Neural cell (in vitro differentiated cells): ENCODE measurements at regions not wholly inside any gene's neighbourhood (a gene's known extent, or its start where the extent isn't known, plus 50 kb on each side); places are given as distances from the start of the nearest gene placed in this dataset.

Source experiments
- H2AFZ ChIP-seq: fragments of 200-600, 300-800 bp; sonication (generic), shearing (Covaris generic); 2 replicates; pipeline ENCODE4 v1.6.0; 2014; ENCODE audit warnings: low read depth, mild to moderate bottlenecking, antibody characterized with exemption, low read length, moderate library complexity
- H3F3A ChIP-seq: fragments of 200-600 bp; shearing (Covaris generic); 2 replicates; pipeline ENCODE4 v1.6.1; 2016; ENCODE audit warnings: mild to moderate bottlenecking, moderate library complexity, mixed read lengths, antibody characterized with exemption, low read length; ENCODE audit not compliant: insufficient read depth, poor library complexity, severe bottlenecking
- H3K27ac ChIP-seq: fragments of 200-600, 300-800 bp; sonication (generic), shearing (Covaris generic); 2 replicates; pipeline ENCODE4 v1.5.1; 2014; ENCODE audit warnings: mild to moderate bottlenecking, low read length, moderate library complexity
- H3K27me3 ChIP-seq: fragments of 300-800, 200-600 bp; sonication (generic), shearing (Covaris generic); 2 replicates; pipeline ENCODE4 v1.6.0; 2014; ENCODE audit warnings: mild to moderate bottlenecking, low read depth, low read length, moderate library complexity; ENCODE audit not compliant: insufficient read depth
- H3K36me3 ChIP-seq: fragments of 300-800, 200-600 bp; sonication (generic), shearing (Covaris generic); 2 replicates; pipeline ENCODE4 v1.5.1; 2014; ENCODE audit warnings: mild to moderate bottlenecking, antibody characterized with exemption, low read length, moderate library complexity; ENCODE audit not compliant: insufficient read depth
- H3K4me2 ChIP-seq: fragments of 300-800, 200-600 bp; sonication (generic), shearing (Covaris generic); 2 replicates; pipeline ENCODE4 v1.6.0; 2014; ENCODE audit warnings: mild to moderate bottlenecking, low read length
- H3K4me3 ChIP-seq: fragments of 300-800, 200-600 bp; sonication (generic), shearing (Covaris generic); 2 replicates; pipeline ENCODE4 v1.5.1; 2014; ENCODE audit warnings: mild to moderate bottlenecking, low read length, moderate library complexity
- H3K79me2 ChIP-seq: fragments of 200-600 bp; shearing (Covaris generic); replicated peaks from 2 replicates; pipeline ENCODE4 v1.6.0; 2014; ENCODE audit warnings: mild to moderate bottlenecking, low read length, moderate library complexity; ENCODE audit not compliant: insufficient read depth
- H3K9ac ChIP-seq: fragments of 300-800, 200-600 bp; sonication (generic), shearing (Covaris generic); 2 replicates; pipeline ENCODE4 v1.6.1; 2016; ENCODE audit warnings: mild to moderate bottlenecking, low read length, mixed read lengths
- H3K9me2 ChIP-seq: fragments of 200-600 bp; shearing (Covaris generic); 2 replicates; pipeline ENCODE4 v1.6.1; 2016; ENCODE audit warnings: mild to moderate bottlenecking, low read length, mixed read lengths; ENCODE audit not compliant: insufficient read depth
- H3K9me3 ChIP-seq: fragments of 200-600, 300-800 bp; sonication (generic), shearing (Covaris generic); 2 replicates; pipeline ENCODE4 v1.6.1; 2016; ENCODE audit warnings: mild to moderate bottlenecking, mixed run types, low read length, moderate library complexity, mixed read lengths
- H4K20me1 ChIP-seq: fragments of 200-600 bp; shearing (Covaris generic); 2 replicates; pipeline ENCODE4 v1.6.1; 2016; ENCODE audit warnings: mild to moderate bottlenecking, mixed run types; ENCODE audit not compliant: insufficient read depth
- EP300 ChIP-seq: fragments of 450-650 bp; conservative IDR thresholded peaks from 2 replicates; pipeline ENCODE4 v1.6.1; 2014; ENCODE audit warnings: antibody characterized with exemption, mild to moderate bottlenecking, moderate library complexity; ENCODE audit not compliant: poor library complexity, severe bottlenecking
- EZH2 ChIP-seq: fragments of 200-600, 300-800 bp; shearing (Covaris generic), sonication (generic); IDR thresholded peaks from 2 replicates; pipeline ENCODE4 v1.6.1; 2014; ENCODE audit warnings: antibody characterized with exemption, low read length, borderline replicate concordance, mild to moderate bottlenecking; ENCODE audit not compliant: insufficient read depth, poor library complexity, severe bottlenecking
- MXI1 ChIP-seq: fragments of 450-650 bp; conservative IDR thresholded peaks from 2 replicates; pipeline ENCODE4 v1.6.1; 2014; ENCODE audit warnings: antibody characterized with exemption, mild to moderate bottlenecking; ENCODE audit not compliant: poor library complexity, severe bottlenecking
- POLR2AphosphoS5 ChIP-seq: IDR thresholded peaks from 2 replicates; pipeline ENCODE4 v1.6.1; 2012
- RAD21 ChIP-seq: fragments of 450-650 bp; conservative IDR thresholded peaks from 2 replicates; pipeline ENCODE4 v1.6.1; 2014; ENCODE audit warnings: antibody characterized with exemption, mild to moderate bottlenecking, moderate library complexity
- SMC3 ChIP-seq: fragments of 450-650 bp; conservative IDR thresholded peaks from 2 replicates; pipeline ENCODE4 v1.6.1; 2014; ENCODE audit warnings: antibody characterized with exemption, mild to moderate bottlenecking, moderate library complexity; ENCODE audit not compliant: poor library complexity
- TAF1 ChIP-seq: IDR thresholded peaks from 2 replicates; pipeline ENCODE4 v1.6.1; 2012; ENCODE audit warnings: low read depth
- TF ChIP-seq, protein P1 (sequence below): IDR thresholded peaks from 2 replicates; pipeline ENCODE4 v1.6.1; 2012; ENCODE audit warnings: borderline replicate concordance
- TF ChIP-seq, protein P2 (sequence below): fragments of 450-650 bp; IDR thresholded peaks from 2 replicates; pipeline ENCODE4 v1.5.1; 2014; ENCODE audit warnings: antibody characterized with exemption, mild to moderate bottlenecking, moderate library complexity; ENCODE audit not compliant: poor library complexity, severe bottlenecking

DNA sequence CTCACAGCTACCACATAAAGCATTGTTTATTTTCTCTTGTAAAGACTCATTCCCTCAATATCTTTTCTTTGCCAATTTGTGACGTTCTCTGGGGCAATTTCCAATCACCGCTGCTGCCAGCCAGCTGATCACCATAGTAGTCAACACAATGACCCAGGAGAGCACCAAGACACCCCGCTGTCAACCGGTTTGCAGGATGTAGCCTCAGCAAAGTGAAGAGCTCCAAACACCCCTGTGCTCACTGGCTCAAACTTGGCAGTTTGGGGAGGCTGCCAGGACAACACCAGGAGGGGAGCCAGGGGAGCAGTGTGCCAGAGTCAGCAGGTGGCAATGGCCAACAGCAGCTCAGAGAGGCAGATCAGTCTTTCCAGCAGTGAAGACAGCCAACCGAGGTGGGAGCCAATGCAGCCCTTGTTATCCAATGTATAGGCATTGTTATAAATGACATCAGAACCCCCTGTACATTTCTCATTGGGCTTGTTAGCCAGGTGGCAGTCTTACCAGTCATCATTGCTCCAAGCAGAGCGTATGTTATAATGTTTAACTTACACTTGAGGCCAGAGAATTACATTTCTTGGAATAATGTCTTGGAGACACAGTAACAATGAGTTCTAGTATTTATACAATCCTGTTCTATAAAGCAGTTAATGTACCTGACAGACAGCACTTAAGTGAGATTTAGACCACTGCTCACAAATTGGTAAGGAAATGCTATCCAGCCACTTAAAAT is 274.9 kb upstream of the GK2 start:
- Histone ChIP-seq H3K36me3 (no peaks in the 10 kb centered on the region), H3K9me2 (no peaks in the 10 kb centered on the region), H3K9me3 (no peaks in the 10 kb centered on the region), H3K9ac (no peak overlapping the region), H3K27me3 (no peaks in the 10 kb centered on the region), H3K27ac (no peak overlapping the region), H3K79me2 (no peaks in the 10 kb centered on the region), H3K4me2 (no peak overlapping the region), H4K20me1 (no peaks in the 10 kb centered on the region), H2AFZ (no peak overlapping the region), H3F3A (no peaks in the 10 kb centered on the region), H3K4me3 (no peak overlapping the region)
- TF ChIP-seq, protein P1, sequence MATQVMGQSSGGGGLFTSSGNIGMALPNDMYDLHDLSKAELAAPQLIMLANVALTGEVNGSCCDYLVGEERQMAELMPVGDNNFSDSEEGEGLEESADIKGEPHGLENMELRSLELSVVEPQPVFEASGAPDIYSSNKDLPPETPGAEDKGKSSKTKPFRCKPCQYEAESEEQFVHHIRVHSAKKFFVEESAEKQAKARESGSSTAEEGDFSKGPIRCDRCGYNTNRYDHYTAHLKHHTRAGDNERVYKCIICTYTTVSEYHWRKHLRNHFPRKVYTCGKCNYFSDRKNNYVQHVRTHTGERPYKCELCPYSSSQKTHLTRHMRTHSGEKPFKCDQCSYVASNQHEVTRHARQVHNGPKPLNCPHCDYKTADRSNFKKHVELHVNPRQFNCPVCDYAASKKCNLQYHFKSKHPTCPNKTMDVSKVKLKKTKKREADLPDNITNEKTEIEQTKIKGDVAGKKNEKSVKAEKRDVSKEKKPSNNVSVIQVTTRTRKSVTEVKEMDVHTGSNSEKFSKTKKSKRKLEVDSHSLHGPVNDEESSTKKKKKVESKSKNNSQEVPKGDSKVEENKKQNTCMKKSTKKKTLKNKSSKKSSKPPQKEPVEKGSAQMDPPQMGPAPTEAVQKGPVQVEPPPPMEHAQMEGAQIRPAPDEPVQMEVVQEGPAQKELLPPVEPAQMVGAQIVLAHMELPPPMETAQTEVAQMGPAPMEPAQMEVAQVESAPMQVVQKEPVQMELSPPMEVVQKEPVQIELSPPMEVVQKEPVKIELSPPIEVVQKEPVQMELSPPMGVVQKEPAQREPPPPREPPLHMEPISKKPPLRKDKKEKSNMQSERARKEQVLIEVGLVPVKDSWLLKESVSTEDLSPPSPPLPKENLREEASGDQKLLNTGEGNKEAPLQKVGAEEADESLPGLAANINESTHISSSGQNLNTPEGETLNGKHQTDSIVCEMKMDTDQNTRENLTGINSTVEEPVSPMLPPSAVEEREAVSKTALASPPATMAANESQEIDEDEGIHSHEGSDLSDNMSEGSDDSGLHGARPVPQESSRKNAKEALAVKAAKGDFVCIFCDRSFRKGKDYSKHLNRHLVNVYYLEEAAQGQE, result no peak
- TF ChIP-seq MXI1 (no peak), POLR2AphosphoS5 (no peak), RAD21 (no peak), SMC3 (no peak)
- TF ChIP-seq, protein P2, sequence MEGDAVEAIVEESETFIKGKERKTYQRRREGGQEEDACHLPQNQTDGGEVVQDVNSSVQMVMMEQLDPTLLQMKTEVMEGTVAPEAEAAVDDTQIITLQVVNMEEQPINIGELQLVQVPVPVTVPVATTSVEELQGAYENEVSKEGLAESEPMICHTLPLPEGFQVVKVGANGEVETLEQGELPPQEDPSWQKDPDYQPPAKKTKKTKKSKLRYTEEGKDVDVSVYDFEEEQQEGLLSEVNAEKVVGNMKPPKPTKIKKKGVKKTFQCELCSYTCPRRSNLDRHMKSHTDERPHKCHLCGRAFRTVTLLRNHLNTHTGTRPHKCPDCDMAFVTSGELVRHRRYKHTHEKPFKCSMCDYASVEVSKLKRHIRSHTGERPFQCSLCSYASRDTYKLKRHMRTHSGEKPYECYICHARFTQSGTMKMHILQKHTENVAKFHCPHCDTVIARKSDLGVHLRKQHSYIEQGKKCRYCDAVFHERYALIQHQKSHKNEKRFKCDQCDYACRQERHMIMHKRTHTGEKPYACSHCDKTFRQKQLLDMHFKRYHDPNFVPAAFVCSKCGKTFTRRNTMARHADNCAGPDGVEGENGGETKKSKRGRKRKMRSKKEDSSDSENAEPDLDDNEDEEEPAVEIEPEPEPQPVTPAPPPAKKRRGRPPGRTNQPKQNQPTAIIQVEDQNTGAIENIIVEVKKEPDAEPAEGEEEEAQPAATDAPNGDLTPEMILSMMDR, result no peak

DNA sequence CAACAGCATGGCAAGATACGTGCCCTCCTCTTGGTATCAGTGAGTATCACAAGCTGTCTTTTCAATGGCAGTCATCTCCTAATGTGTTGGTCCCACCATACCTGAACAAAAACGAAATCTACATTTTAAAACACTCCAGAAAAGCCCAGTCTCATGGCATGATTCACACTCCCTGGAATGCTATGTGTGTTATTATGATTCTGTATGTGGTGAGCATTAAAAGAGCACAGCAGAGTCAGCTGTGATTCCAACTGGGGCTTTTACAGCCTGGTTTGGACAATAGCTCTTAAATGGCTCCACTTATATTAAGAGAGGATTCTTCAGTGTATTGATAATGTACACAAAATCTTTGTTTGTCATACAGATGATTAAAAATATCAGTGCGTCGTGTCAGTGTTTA is 274.1 kb upstream of the GK2 start:
- TF ChIP-seq, protein P1, result no peak
- TF ChIP-seq POLR2AphosphoS5 (no peak), MXI1 (no peak), EZH2 (no peak), EP300 (no peak), TAF1 (no peak), RAD21 (no peak), SMC3 (no peak)
- TF ChIP-seq, protein P2, result no peak
- H3K4me3 ChIP-seq, result no peak overlapping the region
- H3K27me3 ChIP-seq, result no peaks in the 10 kb centered on the region
- H4K20me1 ChIP-seq, result no peaks in the 10 kb centered on the region
- H3K4me2 ChIP-seq, result no peak overlapping the region
- no peaks in the 10 kb centered on the region for H3K79me2 ChIP-seq
- no peak overlapping the region for H3K9ac ChIP-seq
- no peak overlapping the region for H3K27ac ChIP-seq
- no peaks in the 10 kb centered on the region for H3K36me3 ChIP-seq
- no peak overlapping the region for H2AFZ ChIP-seq
- H3K9me3 ChIP-seq, result no peaks in the 10 kb centered on the region
- H3K9me2 ChIP-seq, result no peaks in the 10 kb centered on the region
- H3F3A ChIP-seq, result no peaks in the 10 kb centered on the region
